PC-3 (cell line): ENCODE measurements at regions not wholly inside any gene's neighbourhood (a gene's known extent, or its start where the extent isn't known, plus 50 kb on each side); places are given as distances from the start of the nearest gene placed in this dataset.

Source experiments
- ATAC-seq: fragments of 200-7000 bp; cut with Tn5 transposase; 2 replicates; pipeline ENCODE4 v1.9.1; 2020; ENCODE audit warnings: mild to moderate bottlenecking, moderate library complexity
- BruUV-seq: library from RNA; stranded (reverse); fragments of 400-500 nt; replicated peaks from 2 replicates; lab custom pipeline; 2021; lab: Mats Ljungman, UMichigan
- CTCF ChIA-PET: fragments of 300-600 bp; sonication (Branson Sonifier 250); formaldehyde crosslinking; loops from one replicate; lab custom pipeline; 2022; ENCODE audit warnings: antibody characterized with exemption; lab: Charles Lee
- POLR2A ChIA-PET: fragments of 300-600 bp; sonication (Branson Sonifier 250); formaldehyde crosslinking; loops from one replicate; lab custom pipeline; 2022; ENCODE audit warnings: antibody characterized with exemption; ENCODE audit not compliant: unreplicated experiment; lab: Charles Lee
- DNase-seq: peaks from one replicate; pipeline ENCODE4 v3.0.0-alpha.2; 2015
- H2AFZ ChIP-seq: fragments of 300-600 bp; sonication (generic); 2 replicates; pipeline ENCODE4 v1.6.0; 2016; ENCODE audit warnings: antibody characterized with exemption, low read length
- H3F3A ChIP-seq: fragments of 300-600 bp; sonication (generic); one replicate; pipeline ENCODE4 v1.6.0; 2017; ENCODE audit warnings: antibody characterized with exemption, low read length, control low read depth, mild to moderate bottlenecking; ENCODE audit not compliant: unreplicated experiment
- H3K27ac ChIP-seq: fragments of 300-600 bp; sonication (generic); 2 replicates; pipeline ENCODE4 v1.5.1; 2016; ENCODE audit warnings: mild to moderate bottlenecking, low read length
- H3K27me3 ChIP-seq: fragments of 300-600 bp; sonication (generic); 2 replicates; pipeline ENCODE4 v1.6.1; 2016; ENCODE audit warnings: low read length, mixed read lengths
- H3K36me3 ChIP-seq: fragments of 300-600 bp; sonication (generic); 2 replicates; pipeline ENCODE4 v1.6.1; 2016; ENCODE audit warnings: low read depth, mixed run types, low read length, mixed read lengths
- H3K4me1 ChIP-seq: fragments of 300-600 bp; sonication (generic); 2 replicates; pipeline ENCODE4 v1.5.1; 2016; ENCODE audit warnings: low read length; ENCODE audit not compliant: insufficient read depth
- H3K4me2 ChIP-seq: fragments of 300-600 bp; sonication (generic); 2 replicates; pipeline ENCODE4 v1.6.0; 2016; ENCODE audit warnings: low read length
- H3K4me3 ChIP-seq: fragments of 300-600 bp; sonication (generic); 2 replicates; pipeline ENCODE4 v1.5.1; 2016; ENCODE audit warnings: mild to moderate bottlenecking, low read length, mixed read lengths
- H3K79me2 ChIP-seq: fragments of 300-600 bp; sonication (generic); 2 replicates; pipeline ENCODE4 v1.6.1; 2017; ENCODE audit warnings: low read length, mixed read lengths
- H3K9ac ChIP-seq: fragments of 300-600 bp; sonication (generic); 2 replicates; pipeline ENCODE4 v1.6.0; 2016; ENCODE audit warnings: mild to moderate bottlenecking, low read length
- H3K9me2 ChIP-seq: fragments of 300-600 bp; sonication (generic); replicated peaks from 2 replicates; pipeline ENCODE4 v1.6.1; 2016; ENCODE audit warnings: mixed run types, low read length, mixed read lengths
- H3K9me3 ChIP-seq: fragments of 300-600 bp; sonication (generic); 2 replicates; pipeline ENCODE4 v1.6.1; 2016; ENCODE audit warnings: low read length, mixed read lengths
- H4K20me1 ChIP-seq: fragments of 300-600 bp; sonication (generic); 2 replicates; pipeline ENCODE4 v1.6.1; 2016; ENCODE audit warnings: low read length, mixed read lengths
- CTCF ChIP-seq: fragments of 300-600 bp; sonication (generic); conservative IDR thresholded peaks from 2 replicates; pipeline ENCODE4 v1.5.1; 2017; ENCODE audit warnings: antibody characterized with exemption, low read depth, mild to moderate bottlenecking, low read length
- EZH2 ChIP-seq: fragments of 300-600 bp; sonication (generic); IDR thresholded peaks from one replicate; pipeline ENCODE4 v1.6.1; 2017; ENCODE audit warnings: antibody characterized with exemption, mild to moderate bottlenecking, low read length; ENCODE audit not compliant: unreplicated experiment
- EZH2phosphoT487 ChIP-seq: fragments of 300-600 bp; sonication (generic); IDR thresholded peaks from 2 replicates; pipeline ENCODE4 v1.6.1; 2018; ENCODE audit warnings: mild to moderate bottlenecking, antibody characterized with exemption, low read length, borderline replicate concordance
- intact Hi-C: fragments of 100-400 bp; cut with micrococcal nuclease; formaldehyde crosslinking; loops from 2 replicates; pipeline ENCODE4 v1.9.0; 2023

GRCh38 chr10:53025172-53025711 is 252.7 kb upstream of the MBL2 start:
- DNase-seq (peak; percentile 85), ATAC-seq (peak; percentile 81)
- H3K27me3 ChIP-seq: no peaks in the 10 kb centered on the region
- peaks cover 8% of the 10 kb centered on the region for H3F3A ChIP-seq
- POLR2A ChIA-PET: interaction anchor here (0.5 to 0.7 kb wide), 3 partner anchors 282 to 1516 kb away, joined by 4 to 5 read pairs (median 5); no protein-coding TSS in a partner anchor
- H3K4me2 ChIP-seq: peak overlapping the region; percentile 79
- no peaks in the 10 kb centered on the region for H3K36me3 ChIP-seq
- H3K4me3 ChIP-seq: peak overlapping the region; percentile 60
- BruUV-seq: no TSS peak
- H3K27ac ChIP-seq: peak overlapping the region; percentile 9
- H3K9me2 ChIP-seq: no peaks in the 10 kb centered on the region
- peak overlapping the region; percentile 19 for H3K9ac ChIP-seq
- CTCF ChIA-PET: interaction anchor here (1.3 kb wide), 1 partner anchor 207 kb away, joined by 3 read pairs; no protein-coding TSS in a partner anchor
- peak overlapping the region; percentile 76 for H2AFZ ChIP-seq
- peaks cover 40% of the 10 kb centered on the region for H3K4me1 ChIP-seq
- no peaks in the 10 kb centered on the region for H4K20me1 ChIP-seq
- intact Hi-C loops: loop anchor here (1.0 to 5.0 kb wide), 2 partner anchors 117 to 141 kb away; no protein-coding TSS in a partner anchor
- no peaks in the 10 kb centered on the region for H3K9me3 ChIP-seq
- no peaks in the 10 kb centered on the region for H3K79me2 ChIP-seq
- TF ChIP-seq EZH2phosphoT487: no peak
- no peak for TF ChIP-seq EZH2
- TF ChIP-seq CTCF: no peak

GRCh38 chr10:53023411-53023810 is 250.8 kb upstream of the MBL2 start:
- ATAC-seq (no peak), DNase-seq (peak; percentile 68)
- Histone ChIP-seq H3K4me3 (no peak overlapping the region), H3K36me3 (no peaks in the 10 kb centered on the region), H3K9ac (no peak overlapping the region), H3K27ac (no peak overlapping the region), H3K9me2 (no peaks in the 10 kb centered on the region), H2AFZ (no peak overlapping the region), H3K4me1 (peaks cover 27% of the 10 kb centered on the region), H3K4me2 (peak overlapping the region; percentile 2), H4K20me1 (no peaks in the 10 kb centered on the region), H3K79me2 (no peaks in the 10 kb centered on the region), H3F3A (no peaks in the 10 kb centered on the region), H3K27me3 (no peaks in the 10 kb centered on the region), H3K9me3 (no peaks in the 10 kb centered on the region)
- ChIA-PET CTCF (no interaction called here), POLR2A (no interaction called here)
- intact Hi-C loops: no loop called here
- TF ChIP-seq EZH2 (no peak), CTCF (no peak), EZH2phosphoT487 (no peak)
- no TSS peak for BruUV-seq

- Histone ChIP-seq H3K9ac (no peak overlapping the region), H3F3A (no peaks in the 10 kb centered on the region), H3K9me2 (no peaks in the 10 kb centered on the region), H3K4me1 (peaks cover 27% of the 10 kb centered on the region), H3K27me3 (no peaks in the 10 kb centered on the region), H3K79me2 (no peaks in the 10 kb centered on the region), H3K27ac (no peak overlapping the region), H3K9me3 (no peaks in the 10 kb centered on the region), H3K36me3 (no peaks in the 10 kb centered on the region), H3K4me2 (no peak overlapping the region), H3K4me3 (no peak overlapping the region), H2AFZ (no peak overlapping the region), H4K20me1 (no peaks in the 10 kb centered on the region)
- BruUV-seq: no TSS peak
- intact Hi-C loops: no loop called here
- TF ChIP-seq EZH2phosphoT487 (no peak), EZH2 (no peak), CTCF (no peak)
- ATAC-seq: no peak
- ChIA-PET POLR2A (no interaction called here), CTCF (no interaction called here)
- no peak for DNase-seq
These were observed 250.1 kb upstream of the MBL2 start for GRCh38 chr10:53022611-53023088.
